ENCODE measurements at regions not wholly inside any gene's neighbourhood (a gene's known extent, or its start where the extent isn't known, plus 50 kb on each side); places are given as distances from the start of the nearest gene placed in this dataset.
"Not testable (repeated sequence)": the region's sequence is repeated elsewhere in the genome, so short reads cannot be mapped to it uniquely, and the experiment has no call there.

GRCh38 chr3:145357453-145357852, 803.5 kb downstream of the PLOD2 start:
- DNase-seq, result no peak

GRCh38 chr3:145359040-145359439, 801.9 kb downstream of the PLOD2 start:
- DNase-seq, result no peak

DNA sequence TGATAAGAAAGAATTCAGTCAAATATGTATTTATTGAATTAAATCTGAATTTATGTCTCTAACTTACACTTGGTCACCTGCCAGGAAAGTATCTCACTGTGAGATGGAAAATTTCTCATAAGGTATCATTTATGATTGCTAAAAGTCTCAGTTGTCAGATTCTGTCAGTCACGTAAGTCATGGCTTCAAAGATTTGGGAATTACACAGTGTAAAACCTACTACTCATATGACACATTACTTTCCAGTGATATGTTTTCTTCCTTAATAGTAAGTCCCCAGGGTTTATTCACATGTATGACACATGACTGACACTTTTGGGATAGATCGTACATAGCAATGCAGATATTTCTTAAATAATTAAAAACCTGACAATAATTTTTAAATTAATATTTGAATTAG, 792.2 kb downstream of the PLOD2 start:
- DNase-seq, result no peak

DNA sequence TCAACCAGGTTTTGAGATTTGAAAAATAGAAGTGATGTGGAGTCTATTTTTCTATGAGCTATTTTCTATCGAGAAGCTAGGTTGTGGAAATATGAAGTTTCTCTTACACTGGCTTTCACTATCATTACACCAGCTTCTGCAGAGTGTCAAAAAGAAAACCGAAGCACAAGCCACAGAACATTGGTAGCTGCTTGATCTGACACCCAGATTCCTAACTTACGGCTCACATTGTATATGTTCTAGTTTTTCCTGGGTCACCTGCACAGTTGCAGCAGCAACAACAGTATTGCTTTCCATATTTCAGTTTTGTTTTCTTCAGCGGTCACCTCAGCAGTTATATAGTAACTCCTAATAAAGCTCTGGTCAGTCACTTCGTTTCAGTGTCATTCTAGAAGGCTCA, 790.1 kb downstream of the PLOD2 start:
- DNase-seq, result no peak

DNA sequence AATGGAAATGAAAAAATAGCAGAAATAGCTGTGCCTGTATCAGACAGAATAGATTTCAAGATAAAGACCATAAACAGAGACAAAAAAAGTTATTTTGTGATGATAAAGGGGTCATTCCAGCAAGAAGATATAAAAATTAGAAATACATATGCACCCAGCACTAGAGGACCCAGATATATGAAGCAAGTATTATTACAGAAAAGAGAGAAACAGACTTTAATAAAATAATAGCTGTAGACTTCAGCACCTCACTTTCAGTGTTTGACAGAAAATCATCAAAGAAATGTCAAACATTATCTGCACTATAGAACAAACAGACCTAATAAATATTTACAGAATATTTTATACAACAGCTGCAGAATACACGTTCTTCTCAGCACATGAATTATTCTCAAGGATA, 783.7 kb downstream of the PLOD2 start:
- no peak for DNase-seq

- DNase-seq, result no peak
Measured at GRCh38 chr3:145383416-145383815, 777.6 kb downstream of the PLOD2 start.

- DNase-seq, result no peak
Measured at GRCh38 chr3:145384307-145384706, 776.7 kb downstream of the PLOD2 start.

DNA sequence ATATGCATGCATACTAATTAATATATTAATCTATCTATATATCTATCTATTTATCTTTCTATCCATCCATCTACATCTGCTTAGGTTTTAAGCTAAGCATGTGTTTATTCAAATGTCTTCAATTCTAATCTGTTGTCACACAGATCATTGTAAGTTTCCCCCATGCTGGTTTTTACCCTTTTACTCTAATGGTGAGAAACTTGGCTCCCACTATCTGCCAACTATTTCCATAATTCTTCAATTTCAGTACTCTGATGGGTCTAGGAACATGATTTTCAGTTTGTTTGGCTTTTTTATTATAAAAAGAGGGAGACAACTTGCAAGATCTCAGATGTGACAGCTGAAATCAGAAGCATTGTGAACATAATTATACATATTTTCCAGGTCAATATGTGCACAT, 773.8 kb downstream of the PLOD2 start:
- no peak for DNase-seq

DNA sequence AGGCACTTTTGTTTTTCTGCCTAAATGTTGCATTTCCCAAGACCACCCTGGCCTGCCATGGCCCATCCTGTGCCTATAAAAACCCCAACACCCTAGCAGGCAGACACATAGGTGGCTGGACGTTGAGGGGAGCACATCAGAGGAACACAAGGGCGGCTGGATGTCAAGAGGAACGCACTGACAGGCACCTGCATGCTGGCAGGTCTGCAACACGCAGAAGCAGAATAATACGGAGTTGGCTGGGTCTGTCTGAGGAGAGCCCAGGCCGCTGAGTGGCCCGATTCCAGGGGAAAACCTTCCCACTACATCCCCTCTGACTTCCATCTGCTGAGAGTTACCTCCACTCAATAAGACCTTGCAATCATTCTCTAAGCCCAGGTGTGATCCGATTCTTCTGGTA, 765.6 kb downstream of the PLOD2 start:
- no peak for DNase-seq

DNA sequence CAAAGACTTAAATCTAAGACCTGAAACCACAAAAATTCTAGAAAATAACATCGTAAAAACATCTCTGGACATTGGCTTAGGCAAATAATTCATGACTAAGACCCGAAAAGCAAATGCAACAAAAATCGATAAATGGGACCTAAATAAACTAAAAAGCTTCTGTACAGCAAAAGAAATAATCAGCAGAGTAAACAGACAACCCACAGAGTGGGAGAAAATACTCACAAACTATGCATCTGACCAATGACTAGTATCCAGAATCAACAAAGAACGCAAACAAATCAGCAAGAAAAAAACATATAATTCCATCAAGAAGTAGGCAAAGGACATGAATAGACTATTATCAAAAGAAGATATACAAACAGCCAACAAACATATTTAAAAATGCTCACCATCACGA, 749.4 kb downstream of the PLOD2 start:
- no peak for DNase-seq

- no peak for DNase-seq
Measured at GRCh38 chr3:145417678-145418077, 743.3 kb downstream of the PLOD2 start.

DNA sequence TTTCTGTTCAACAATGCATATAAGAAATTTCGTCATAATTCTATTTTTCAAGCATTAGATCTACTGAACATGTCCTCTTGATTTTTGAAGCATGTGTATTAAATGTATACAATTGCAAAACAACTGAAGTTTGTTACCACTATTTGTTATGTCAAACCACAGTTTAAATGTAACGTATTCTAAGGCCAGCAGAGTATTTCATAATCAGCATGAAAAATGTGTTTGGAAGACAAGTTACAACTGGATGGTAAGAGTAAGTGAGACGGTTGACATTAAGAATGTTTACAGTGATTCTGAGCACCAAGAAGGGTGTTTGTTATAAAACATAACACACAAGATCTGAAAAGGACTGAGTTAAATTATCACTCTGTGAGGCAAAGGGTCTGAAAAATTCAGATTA, 738.4 kb downstream of the PLOD2 start:
- no peak for DNase-seq

DNA sequence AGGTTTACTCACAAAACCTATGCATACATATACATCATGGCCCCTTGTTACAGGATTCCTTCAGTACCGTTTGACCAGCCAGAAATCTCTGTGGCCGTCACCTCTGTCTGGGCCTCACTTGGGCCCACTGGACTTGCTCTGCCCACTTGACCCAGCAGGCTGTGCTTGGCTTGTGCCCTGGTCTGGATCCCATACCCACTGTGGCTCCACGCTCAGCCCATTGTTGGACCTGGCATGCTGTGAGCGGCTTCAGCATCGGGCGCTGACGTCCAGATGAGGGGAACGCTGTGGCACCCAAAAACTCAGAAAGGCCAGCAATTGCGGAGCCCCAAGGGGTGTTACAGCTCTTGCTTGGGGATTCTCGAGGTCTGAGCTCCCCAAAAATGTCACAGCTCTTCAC, 733.6 kb downstream of the PLOD2 start:
- DNase-seq, result no peak

GRCh38 chr3:145429546-145429945, 731.4 kb downstream of the PLOD2 start:
- no peak for DNase-seq

GRCh38 chr3:145448436-145448835, 712.5 kb downstream of the PLOD2 start:
- DNase-seq, result no peak

DNA sequence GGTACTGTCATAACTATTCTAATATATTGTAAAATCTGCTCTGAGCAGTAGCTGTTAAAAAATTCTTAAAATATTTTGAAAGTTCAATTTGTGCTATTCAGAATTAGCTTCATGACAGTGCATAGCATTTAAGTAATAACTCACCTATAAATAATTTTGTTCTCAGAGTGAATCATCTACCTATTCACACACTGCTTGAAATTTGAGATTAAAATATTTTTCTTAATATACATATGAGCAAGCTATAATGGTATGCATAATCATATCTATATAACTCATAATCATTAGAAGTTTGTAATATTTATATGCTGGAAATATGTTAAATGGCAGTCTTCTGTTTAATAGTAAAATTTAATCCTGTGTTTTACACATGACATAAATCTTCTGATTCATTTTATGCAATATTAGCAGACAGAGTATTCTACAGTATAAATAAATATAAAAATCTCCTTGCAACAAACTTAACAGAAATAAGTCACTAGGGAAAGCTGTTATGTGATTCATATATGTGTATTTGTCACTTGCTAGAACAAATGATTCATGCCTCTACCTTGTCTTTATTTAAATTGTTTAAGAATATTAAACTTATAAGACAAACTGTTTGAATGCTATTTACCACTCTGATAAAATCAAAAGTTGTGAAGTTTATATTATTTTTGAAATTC, 710.8 kb downstream of the PLOD2 start:
- DNase-seq, result no peak

GRCh38 chr3:145457825-145458552, 703.0 kb downstream of the PLOD2 start:
- no peak for DNase-seq

DNA sequence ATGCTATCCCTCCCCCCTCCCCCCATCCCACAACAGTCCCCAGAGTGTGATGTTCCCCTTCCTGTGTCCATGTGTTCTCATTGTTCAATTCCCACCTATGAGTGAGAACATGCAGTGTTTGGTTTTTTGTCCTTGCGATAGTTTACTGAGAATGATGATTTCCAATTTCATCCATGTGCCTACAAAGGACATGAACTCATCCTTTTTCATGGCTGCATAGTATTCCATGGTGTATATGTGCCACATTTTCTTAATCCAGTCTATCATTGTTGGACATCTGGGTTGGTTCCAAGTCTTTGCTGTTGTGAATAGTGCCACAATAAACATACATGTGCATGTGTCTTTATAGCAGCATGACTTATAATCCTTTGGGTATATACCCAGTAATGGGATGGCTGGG, 701.3 kb downstream of the PLOD2 start:
- DNase-seq, result not testable (repeated sequence)

GRCh38 chr3:145471976-145472375, 689.0 kb downstream of the PLOD2 start:
- DNase-seq, result no peak

- DNase-seq, result not testable (repeated sequence)
Measured at GRCh38 chr3:145482735-145483134, 678.2 kb downstream of the PLOD2 start.

DNA sequence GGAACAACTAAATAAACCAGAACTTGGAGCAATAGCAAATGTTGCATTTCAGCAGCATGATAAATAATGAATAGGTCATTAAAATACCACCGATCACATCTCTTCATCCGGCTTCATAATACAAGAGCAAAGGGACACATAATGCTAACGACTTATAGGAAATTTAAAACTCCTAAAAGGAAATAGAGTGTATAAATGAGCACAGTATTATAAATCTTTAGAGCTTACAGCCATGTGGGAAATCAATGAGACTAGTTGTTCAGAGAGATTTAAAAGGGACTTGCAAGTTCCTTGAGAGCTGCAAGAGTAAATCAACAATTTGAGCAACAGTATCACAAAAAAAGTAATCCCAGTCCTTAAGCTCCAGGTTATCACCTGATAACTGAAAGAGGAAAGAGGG, 677.0 kb downstream of the PLOD2 start:
- no peak for DNase-seq

GRCh38 chr3:145489011-145489410, 672.0 kb downstream of the PLOD2 start:
- no peak for DNase-seq

GRCh38 chr3:145490088-145491048, 670.6 kb downstream of the PLOD2 start:
- DNase-seq, result no peak

DNA sequence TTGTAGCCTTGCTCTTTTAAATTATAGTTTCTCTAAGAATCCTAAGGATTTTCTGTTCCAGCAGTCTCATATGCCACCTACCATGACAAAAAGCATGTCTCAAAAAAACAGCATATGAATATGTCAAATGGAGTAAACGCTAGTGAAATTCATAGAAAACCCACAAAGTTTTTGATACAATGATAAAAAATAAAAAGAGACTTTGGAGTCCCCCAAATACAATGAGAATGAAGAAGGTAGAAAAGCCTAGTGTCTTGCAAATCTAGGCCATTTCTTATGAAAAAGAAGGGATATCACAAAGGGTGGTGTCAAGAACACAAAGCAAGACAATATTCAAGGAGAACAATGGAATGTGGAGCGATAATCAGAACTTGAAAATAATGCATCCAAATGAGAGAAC, 668.5 kb downstream of the PLOD2 start:
- no peak for DNase-seq

All from SHP77 (cell line).